MM.1S (cell line): ENCODE measurements at regions not wholly inside any gene's neighbourhood (a gene's known extent, or its start where the extent isn't known, plus 50 kb on each side); places are given as distances from the start of the nearest gene placed in this dataset.

Experiments used
- EZH2 ChIP-seq: fragments of 300-600 bp; sonication (generic); optimal IDR thresholded peaks from 2 replicates; pipeline ENCODE3; 2017; ENCODE audit warnings: low read depth, mild to moderate bottlenecking, antibody characterized with exemption, low read length, mixed read lengths
- EZH2phosphoT487 ChIP-seq: fragments of 300-600 bp; sonication (generic); IDR thresholded peaks from 2 replicates; pipeline ENCODE4 v1.6.1; 2018; ENCODE audit warnings: antibody characterized with exemption, low read length
- TF ChIP-seq, protein P1 (sequence below): fragments of 300-600 bp; sonication (generic); IDR thresholded peaks from 2 replicates; pipeline ENCODE4 v1.5.1; 2016; ENCODE audit warnings: antibody characterized with exemption, low read length, mixed read lengths

DNA sequence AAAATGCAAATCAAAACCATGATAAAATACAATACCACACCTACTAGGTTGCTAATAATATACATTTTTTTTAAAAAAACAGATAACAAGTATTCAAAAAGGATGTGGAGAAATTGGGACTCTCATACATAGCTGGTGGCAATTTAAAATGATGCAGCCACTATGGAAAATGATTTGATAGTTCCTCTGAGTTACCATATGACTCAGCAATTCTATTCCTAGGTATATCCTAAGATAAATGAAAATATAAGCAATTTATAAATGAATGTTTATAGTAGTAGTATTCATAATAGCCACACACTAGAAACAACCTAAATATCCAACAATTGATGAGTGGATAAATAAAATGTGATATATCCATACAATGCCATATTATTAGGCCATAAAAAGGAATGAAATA lies 210.2 kb downstream of the MREG start:
- TF ChIP-seq EZH2phosphoT487, result no peak
- TF ChIP-seq, protein P1, sequence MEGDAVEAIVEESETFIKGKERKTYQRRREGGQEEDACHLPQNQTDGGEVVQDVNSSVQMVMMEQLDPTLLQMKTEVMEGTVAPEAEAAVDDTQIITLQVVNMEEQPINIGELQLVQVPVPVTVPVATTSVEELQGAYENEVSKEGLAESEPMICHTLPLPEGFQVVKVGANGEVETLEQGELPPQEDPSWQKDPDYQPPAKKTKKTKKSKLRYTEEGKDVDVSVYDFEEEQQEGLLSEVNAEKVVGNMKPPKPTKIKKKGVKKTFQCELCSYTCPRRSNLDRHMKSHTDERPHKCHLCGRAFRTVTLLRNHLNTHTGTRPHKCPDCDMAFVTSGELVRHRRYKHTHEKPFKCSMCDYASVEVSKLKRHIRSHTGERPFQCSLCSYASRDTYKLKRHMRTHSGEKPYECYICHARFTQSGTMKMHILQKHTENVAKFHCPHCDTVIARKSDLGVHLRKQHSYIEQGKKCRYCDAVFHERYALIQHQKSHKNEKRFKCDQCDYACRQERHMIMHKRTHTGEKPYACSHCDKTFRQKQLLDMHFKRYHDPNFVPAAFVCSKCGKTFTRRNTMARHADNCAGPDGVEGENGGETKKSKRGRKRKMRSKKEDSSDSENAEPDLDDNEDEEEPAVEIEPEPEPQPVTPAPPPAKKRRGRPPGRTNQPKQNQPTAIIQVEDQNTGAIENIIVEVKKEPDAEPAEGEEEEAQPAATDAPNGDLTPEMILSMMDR, result no peak
- no peak for TF ChIP-seq EZH2
